ENCODE measurements at regions not wholly inside any gene's neighbourhood (a gene's known extent, or its start where the extent isn't known, plus 50 kb on each side); places are given as distances from the start of the nearest gene placed in this dataset.
"Not testable (repeated sequence)": the region's sequence is repeated elsewhere in the genome, so short reads cannot be mapped to it uniquely, and the experiment has no call there.

- Histone ChIP-seq H3K36me3 (no peaks in the 10 kb centered on the region), H3K9ac (no peak overlapping the region), H3K9me3 (replicated peaks in 1 of 11) (no peaks in the 10 kb centered on the region), H3K27ac (no peak overlapping the region), H3K4me2 (no peak overlapping the region), H3K4me3 (no peak overlapping the region), H4K20me1 (no peaks in the 10 kb centered on the region), H3K4me1 (peaks cover 0 to 41% (median 7%) of the 10 kb centered on the region in 10 experiments; a peak in 8 of 20 replicates), H3K27me3 (no peaks in the 10 kb centered on the region)
- TF ChIP-seq Cebpa-rat (IDR thresholded peaks at IDR 0.05) = no peak
These were observed 97.2 kb downstream of the OAT start for GRCh38 chr10:124321433-124322089.

GRCh38 chr10:124320778-124321432 is 97.8 kb downstream of the OAT start:
- TF ChIP-seq Cebpa-rat (IDR thresholded peaks at IDR 0.05) = no peak
- Histone ChIP-seq H4K20me1 (no peaks in the 10 kb centered on the region), H3K27me3 (no peaks in the 10 kb centered on the region), H3K36me3 (no peaks in the 10 kb centered on the region), H3K4me1 (peaks cover 0 to 41% (median 6%) of the 10 kb centered on the region in 10 experiments; a peak in 8 of 20 replicates), H3K4me3 (no peak overlapping the region), H3K27ac (no peak overlapping the region), H3K9ac (no peak overlapping the region), H3K4me2 (no peak overlapping the region), H3K9me3 (replicated peaks in 1 of 11) (no peaks in the 10 kb centered on the region)

DNA sequence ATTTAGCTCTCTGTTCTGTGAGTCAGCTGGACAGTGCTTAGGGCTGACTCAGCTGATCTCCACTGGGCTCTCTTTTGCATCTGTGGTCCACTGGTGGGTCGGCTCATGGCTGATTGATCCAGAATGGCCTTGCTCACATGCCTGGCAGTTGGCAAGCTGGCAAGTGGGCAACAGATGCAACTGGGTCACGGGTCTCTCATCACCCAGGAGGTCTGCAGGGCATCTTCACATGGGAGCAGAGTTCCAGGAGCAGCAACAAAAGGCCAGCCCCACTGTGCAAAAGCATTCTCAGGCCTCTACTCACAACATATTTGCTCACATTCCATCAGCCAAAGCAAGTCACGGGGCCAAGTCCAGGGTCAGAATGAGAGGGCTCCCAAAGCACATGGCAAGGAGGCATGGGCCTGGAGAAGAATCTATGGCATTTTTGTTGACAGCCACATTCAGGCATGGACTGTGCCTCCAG is 98.8 kb downstream of the OAT start:
- no peak overlapping the region for H3K4me2 ChIP-seq
- H3K4me1 ChIP-seq = peaks cover 0 to 41% (median 3%) of the 10 kb centered on the region in 10 experiments; a peak in 7 of 20 replicates
- no peak overlapping the region for H3K4me3 ChIP-seq
- H4K20me1 ChIP-seq = no peaks in the 10 kb centered on the region
- TF ChIP-seq Cebpa-rat (IDR thresholded peaks at IDR 0.05) = no peak
- no peak overlapping the region for H3K27ac ChIP-seq
- H3K36me3 ChIP-seq = no peaks in the 10 kb centered on the region
- no peaks in the 10 kb centered on the region for H3K27me3 ChIP-seq
- H3K9me3 ChIP-seq (replicated peaks in 1 of 11) = peaks cover 0 to 2% (median 0%) of the 10 kb centered on the region in 11 experiments; a peak in 6 of 22 replicates
- H3K9ac ChIP-seq = no peak overlapping the region

- H3K4me1 ChIP-seq = peaks cover 0 to 41% (median 3%) of the 10 kb centered on the region in 10 experiments; a peak in 7 of 20 replicates
- H3K36me3 ChIP-seq; H4K20me1 ChIP-seq; H3K4me2 ChIP-seq; H3K9ac ChIP-seq; H3K27ac ChIP-seq; H3K4me3 ChIP-seq; H3K27me3 ChIP-seq; H3K9me3 ChIP-seq (replicated peaks in 1 of 11): not testable (repeated sequence)
These were observed 99.2 kb downstream of the OAT start for GRCh38 chr10:124319520-124319919.

DNA sequence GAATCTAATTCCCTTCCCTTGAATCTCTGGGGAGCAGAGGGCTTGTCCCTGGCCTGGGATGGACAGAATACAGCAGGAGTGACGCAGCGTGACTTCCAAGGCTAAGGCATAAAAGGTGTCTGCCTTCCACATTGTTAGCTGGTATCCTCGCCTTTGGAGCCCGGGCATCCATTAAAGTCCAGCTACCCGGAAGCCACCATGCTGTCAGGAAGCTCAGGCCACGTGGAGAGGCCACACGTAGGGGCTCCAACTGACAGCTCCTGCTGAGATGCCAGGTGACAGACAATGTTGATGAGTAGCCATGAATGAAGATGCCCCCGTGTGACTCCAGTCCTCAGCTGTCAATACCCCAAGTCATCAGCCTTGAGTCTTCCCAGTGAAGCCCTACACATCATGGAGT is 99.9 kb downstream of the OAT start:
- Histone ChIP-seq H3K27ac (no peak overlapping the region), H3K4me3 (no peak overlapping the region), H3K27me3 (no peaks in the 10 kb centered on the region), H3K4me2 (no peak overlapping the region), H3K9ac (no peak overlapping the region), H3K9me3 (replicated peaks in 1 of 11) (peaks cover 0 to 11% (median 7%) of the 10 kb centered on the region in 11 experiments; a peak in 14 of 22 replicates), H4K20me1 (no peaks in the 10 kb centered on the region), H3K4me1 (peaks cover 0 to 38% (median 0%) of the 10 kb centered on the region in 10 experiments; a peak in 7 of 20 replicates), H3K36me3 (no peaks in the 10 kb centered on the region)
- TF ChIP-seq Cebpa-rat (IDR thresholded peaks at IDR 0.05) = no peak

- no peak for TF ChIP-seq Cebpa-rat (IDR thresholded peaks at IDR 0.05)
- no peak overlapping the region for H3K9ac ChIP-seq
- H3K4me2 ChIP-seq = no peak overlapping the region
- peaks cover 0 to 31% (median 0%) of the 10 kb centered on the region in 10 experiments; a peak in 6 of 20 replicates for H3K4me1 ChIP-seq
- H3K36me3 ChIP-seq = no peaks in the 10 kb centered on the region
- H3K27me3 ChIP-seq = no peaks in the 10 kb centered on the region
- H3K4me3 ChIP-seq = no peak overlapping the region
- peaks cover 0 to 12% (median 7%) of the 10 kb centered on the region in 11 experiments; a peak in 14 of 22 replicates for H3K9me3 ChIP-seq (replicated peaks in 1 of 11)
- H3K27ac ChIP-seq = no peak overlapping the region
- no peaks in the 10 kb centered on the region for H4K20me1 ChIP-seq
These were observed 100.6 kb downstream of the OAT start for GRCh38 chr10:124318076-124318475.

- H3K4me2 ChIP-seq = peak overlapping the region in 3 of 11 experiments; percentile 56 to 75 (median 62); a peak in 6 of 22 replicates
- peaks cover 0 to 16% (median 7%) of the 10 kb centered on the region in 11 experiments; a peak in 14 of 22 replicates for H3K9me3 ChIP-seq (replicated peaks in 1 of 11)
- H3K9ac ChIP-seq = no peak overlapping the region
- no peak for TF ChIP-seq Cebpa-rat (IDR thresholded peaks at IDR 0.05)
- peaks cover 0 to 26% (median 0%) of the 10 kb centered on the region in 10 experiments; a peak in 6 of 20 replicates for H3K4me1 ChIP-seq
- H3K36me3 ChIP-seq = no peaks in the 10 kb centered on the region
- H4K20me1 ChIP-seq = no peaks in the 10 kb centered on the region
- H3K4me3 ChIP-seq = no peak overlapping the region
- no peaks in the 10 kb centered on the region for H3K27me3 ChIP-seq
- H3K27ac ChIP-seq = peak overlapping the region in 2 of 11 experiments; percentile 49 to 60; a peak in 5 of 22 replicates
These were observed 102.4 kb downstream of the OAT start for GRCh38 chr10:124316326-124316725.

- Histone ChIP-seq H3K36me3 (no peaks in the 10 kb centered on the region), H3K4me2 (peak overlapping the region in 3 of 11 experiments; percentile 56 to 75 (median 62); a peak in 6 of 22 replicates), H3K4me1 (peaks cover 0 to 26% (median 0%) of the 10 kb centered on the region in 10 experiments; a peak in 6 of 20 replicates), H4K20me1 (no peaks in the 10 kb centered on the region), H3K4me3 (no peak overlapping the region), H3K27me3 (no peaks in the 10 kb centered on the region), H3K9ac (no peak overlapping the region), H3K9me3 (replicated peaks in 1 of 11) (peaks cover 0 to 16% (median 7%) of the 10 kb centered on the region in 11 experiments; a peak in 14 of 22 replicates), H3K27ac (peak overlapping the region in 2 of 11 experiments; percentile 49 to 60; a peak in 5 of 22 replicates)
- TF ChIP-seq Cebpa-rat (IDR thresholded peaks at IDR 0.05) = no peak
These were observed 103.0 kb downstream of the OAT start for GRCh38 chr10:124315591-124316270.

- peaks cover 0 to 33% (median 0%) of the 10 kb centered on the region in 10 experiments; a peak in 6 of 20 replicates for H3K4me1 ChIP-seq
- no peak overlapping the region for H3K4me3 ChIP-seq
- no peak overlapping the region for H3K27ac ChIP-seq
- no peaks in the 10 kb centered on the region for H3K36me3 ChIP-seq
- no peak overlapping the region for H3K9ac ChIP-seq
- no peaks in the 10 kb centered on the region for H4K20me1 ChIP-seq
- H3K4me2 ChIP-seq = no peak overlapping the region
- TF ChIP-seq Cebpa-rat (IDR thresholded peaks at IDR 0.05) = no peak
- H3K9me3 ChIP-seq (replicated peaks in 1 of 11) = peaks cover 0 to 16% (median 7%) of the 10 kb centered on the region in 11 experiments; a peak in 14 of 22 replicates
- no peaks in the 10 kb centered on the region for H3K27me3 ChIP-seq
These were observed 105.3 kb downstream of the OAT start for GRCh38 chr10:124313374-124313773.
